ENCODE measurements at regions not wholly inside any gene's neighbourhood (a gene's known extent, or its start where the extent isn't known, plus 50 kb on each side); places are given as distances from the start of the nearest gene placed in this dataset.

DNA sequence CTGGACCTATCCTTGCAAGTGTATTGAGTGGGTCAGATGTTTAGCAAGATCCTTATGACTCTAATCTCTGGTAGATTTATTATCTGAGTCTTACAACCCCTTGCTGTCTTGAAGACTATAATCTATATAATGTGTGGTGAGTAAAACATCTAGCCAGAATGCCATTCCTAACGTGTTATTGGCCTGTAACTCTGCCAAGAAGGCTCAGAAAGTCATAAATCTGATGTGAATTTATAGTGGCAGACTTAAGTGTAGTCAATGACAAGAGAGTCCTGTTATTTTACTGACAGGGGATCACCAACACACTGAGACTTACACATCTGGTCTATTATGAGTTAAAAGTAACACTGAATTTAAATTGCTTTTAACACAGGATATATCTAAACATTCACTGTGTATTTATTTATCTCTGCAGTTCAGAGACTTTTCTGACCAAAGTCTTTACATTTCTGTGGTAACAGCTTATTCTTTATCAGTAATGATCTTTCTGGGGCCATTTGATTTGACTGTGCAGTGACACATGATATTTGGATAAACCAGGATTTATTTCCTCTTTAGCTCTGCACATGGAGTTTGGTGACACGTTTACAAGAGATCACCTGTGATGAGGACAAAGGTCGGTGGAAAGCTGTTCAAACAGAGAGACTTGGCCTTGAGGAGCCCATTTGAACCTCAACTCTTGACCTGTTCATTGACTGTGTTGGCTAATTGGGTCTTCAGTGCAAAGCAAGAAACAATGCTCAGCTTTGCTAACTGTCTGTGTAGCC is 415.8 kb downstream of the STIM2 start:
- DNase-seq, result no peak

DNA sequence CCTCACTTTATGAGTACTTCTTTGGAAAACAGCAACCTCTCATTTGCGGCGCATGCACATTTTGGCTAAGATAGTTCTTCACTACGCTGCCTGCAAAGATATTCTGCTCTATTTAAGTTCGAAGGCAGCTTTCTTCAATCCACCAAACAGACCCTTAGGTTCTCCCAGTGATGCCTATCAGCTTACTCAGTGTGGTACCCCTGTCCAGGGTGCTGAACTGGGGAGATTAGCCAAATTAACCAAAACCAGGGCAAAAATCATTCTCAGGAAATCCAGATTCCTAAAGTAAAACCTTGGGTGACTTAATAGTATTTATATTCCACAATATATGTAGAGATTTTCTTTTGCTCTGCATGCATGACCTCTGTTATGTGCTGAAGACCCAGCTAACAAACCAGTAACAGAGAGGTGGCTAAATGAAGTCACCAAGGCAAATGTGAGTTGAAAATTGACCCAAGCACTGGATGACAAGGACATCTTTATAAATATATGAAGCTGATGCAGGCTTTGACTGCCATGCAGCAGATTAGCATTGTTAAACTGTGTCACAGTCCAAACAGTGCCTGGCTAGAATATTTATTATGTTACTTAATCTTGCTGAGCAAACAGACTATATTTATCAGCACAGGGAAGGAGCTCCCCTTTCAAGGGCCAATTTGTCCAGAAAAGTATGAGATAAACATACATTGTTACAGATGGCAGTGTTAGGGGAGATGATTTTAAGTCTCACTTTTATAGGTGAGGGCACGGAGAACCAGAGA is 418.2 kb downstream of the STIM2 start:
- DNase-seq, result no peak

DNA sequence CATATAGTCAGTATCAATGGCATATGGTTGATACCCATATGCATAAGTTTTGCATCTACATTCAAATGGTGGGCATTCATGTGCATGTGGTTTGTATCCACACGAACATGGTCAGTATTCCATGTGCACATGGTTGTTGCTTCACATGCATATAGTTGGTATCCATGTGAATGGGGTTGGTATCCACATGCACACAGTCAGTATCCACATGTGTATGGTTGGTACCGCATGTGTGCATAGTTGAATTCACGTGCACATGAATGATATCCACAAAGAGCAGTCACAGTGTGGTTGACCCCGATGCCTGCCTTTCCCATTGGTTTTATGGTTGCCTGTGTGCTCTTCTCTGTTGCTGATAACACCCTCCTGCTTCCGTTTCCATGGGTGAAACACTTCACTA is 427.9 kb downstream of the STIM2 start:
- no peak for DNase-seq

DNA sequence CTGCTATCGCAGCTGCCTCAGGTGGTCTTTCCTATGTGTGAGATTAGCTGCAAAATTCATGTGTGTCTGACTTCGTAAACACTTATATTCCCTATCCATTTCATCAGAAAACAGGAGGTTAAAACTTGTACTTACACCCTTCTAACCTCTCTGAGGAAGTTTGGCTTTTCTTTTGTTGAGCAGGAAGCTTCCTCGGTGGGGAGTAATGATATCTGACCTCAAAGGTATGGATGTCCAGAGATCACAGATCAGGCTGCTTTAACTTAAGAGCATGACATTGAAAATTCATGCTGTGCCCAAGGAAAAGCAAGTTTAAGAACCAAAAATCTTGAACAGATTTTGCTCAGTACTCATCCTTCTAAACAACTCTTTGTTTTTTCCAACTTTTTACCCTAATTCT is 429.1 kb downstream of the STIM2 start:
- DNase-seq, result no peak

DNA sequence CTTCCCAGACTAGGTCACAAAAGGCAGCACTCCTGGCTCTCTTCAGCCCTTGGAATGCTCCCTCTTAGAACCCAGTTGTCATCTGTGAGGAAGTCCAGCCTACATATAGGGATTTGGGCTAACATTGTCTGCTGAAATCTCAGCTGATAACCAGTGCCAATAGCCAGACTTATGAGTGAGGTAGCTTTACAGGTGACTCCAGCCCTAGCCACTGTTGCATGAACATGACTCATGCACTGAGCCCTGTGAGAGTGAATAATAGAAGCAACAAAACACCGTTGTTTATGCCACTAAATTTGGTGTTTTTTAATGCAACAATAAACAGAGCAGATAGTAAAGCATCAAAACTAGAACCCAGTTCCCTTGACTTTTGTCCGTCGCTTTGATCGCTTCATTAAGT is 433.2 kb downstream of the STIM2 start:
- DNase-seq, result no peak

DNA sequence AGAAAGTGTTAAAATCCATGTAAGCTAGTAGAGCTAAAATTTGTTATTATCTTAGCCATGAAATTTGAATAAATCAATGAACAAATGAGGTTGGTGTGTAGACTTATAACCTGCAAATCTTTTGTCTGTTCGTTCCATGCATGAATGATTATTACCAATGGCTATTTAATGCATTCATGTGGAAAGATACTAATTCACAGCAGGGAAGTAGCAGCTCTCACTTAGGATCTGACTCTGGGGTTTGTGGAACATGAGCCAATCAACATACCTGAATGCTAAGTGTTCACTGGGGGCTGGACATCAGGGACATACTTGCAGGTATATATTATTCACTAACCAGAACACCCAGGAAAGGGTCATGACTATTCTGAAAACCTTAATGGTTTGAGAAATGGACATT is 444.1 kb downstream of the STIM2 start:
- no peak for DNase-seq

DNA sequence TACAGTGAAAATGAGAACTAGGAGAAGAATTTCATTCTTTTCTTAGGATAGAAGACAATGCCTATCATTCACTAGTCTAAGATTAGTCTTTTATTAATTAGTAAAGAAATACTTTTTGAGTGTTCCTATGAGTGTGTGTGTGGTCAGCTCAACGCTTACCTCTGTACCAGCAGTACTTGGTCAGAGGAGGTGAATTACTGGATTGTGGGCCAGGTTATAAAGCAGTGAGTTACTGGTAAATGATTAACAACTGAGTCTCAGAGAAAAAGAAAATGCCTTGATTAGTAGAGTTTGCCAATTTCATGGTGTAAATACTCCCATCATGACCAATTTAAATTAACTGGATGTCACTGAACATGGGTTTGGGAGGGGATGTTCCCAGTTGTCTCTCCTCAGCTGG is 444.6 kb downstream of the STIM2 start:
- DNase-seq, result no peak

DNA sequence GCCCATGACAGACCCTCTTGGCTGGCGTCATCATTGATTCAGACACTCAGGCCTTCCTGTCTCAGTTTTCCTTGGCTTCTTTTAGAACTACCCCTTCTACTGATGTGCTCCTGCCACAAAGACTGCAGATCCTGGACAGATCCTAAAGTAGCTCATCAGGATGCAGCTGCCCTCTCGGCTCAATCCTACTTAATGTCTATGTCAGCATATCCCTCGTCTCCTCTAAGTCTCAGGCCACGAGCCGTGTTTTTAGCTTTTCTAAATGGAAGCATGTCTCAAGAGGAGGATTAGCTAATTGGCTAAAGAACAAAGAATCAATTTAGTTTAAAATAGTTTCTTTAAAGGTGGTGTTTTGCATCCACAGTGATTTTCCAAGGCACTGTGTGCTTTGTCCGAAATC is 447.7 kb downstream of the STIM2 start:
- no peak for DNase-seq

DNA sequence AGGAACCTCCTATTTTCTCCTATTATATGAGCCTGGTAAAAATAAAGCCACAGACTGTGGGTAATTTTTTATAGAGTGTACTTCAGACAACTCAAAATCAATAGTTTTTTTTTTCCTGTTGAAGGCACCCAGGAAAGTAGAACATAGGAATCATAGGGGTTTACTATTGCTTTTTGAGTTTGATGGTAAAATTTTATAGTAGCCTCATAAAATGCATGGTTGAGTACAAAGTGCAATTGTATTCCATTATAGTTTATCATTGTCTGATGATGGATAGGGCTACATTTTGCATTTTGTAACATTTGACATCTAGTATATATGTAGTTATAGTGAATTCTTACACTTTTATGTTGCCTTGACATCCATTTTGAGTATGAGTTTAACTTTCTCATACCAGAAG is 455.0 kb downstream of the STIM2 start:
- no peak for DNase-seq

DNA sequence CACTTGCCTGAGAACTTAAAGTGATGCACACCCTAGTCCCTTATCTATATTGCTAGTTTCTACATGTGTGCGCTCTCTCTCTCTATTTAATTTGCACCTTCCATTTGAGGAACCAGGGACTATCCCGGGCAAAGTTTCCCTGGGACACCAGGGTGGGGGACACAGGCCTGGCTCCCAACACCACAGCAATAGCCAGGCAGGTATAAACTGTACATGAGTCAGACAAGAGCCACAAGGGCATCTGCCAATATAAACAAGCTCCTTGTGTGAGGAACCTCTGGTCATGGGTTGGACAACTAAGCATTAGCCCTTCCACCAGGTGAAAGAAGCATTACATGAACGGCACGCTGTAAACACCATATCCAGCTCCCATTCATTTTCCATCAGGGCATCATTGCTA is 455.5 kb downstream of the STIM2 start:
- DNase-seq, result no peak

DNA sequence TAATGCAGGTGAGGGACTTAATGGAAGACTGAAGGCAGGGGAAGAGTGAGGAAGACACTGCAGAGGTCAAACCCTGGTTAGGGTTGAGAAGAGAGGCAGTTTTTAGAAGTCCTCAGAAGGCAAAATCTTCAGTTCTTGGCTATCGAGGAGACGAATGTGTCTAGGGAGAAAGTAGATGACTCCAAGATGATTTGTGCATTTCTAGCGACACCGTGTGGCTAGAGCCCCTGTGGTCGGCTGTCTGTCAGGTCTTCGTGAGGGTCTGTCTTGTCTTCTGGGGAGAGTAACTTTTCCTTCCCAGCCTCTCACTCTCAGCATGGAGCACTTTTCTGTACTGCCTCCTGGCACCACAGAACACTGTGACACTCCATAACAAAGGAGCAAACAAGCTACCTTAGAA is 458.1 kb downstream of the STIM2 start:
- DNase-seq, result no peak

DNA sequence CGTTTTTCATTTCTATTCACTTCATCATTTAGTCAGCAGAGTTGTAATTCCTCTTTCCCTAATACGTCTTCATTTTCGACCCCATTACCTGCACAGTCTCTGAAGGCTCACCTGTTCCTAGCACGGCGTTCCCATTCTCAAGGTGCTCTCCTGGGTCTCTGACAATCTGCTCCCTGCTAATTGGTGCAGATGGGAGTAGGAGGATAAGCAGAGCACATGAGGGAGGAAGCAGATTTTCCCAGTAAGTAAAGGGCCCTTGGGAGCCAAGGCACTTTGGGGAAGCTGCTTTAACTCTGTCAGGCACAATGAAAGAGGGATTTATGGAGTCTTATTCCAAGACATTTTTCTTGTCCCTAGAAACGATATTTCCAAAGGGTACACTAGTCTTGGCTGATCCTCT is 466.4 kb downstream of the STIM2 start:
- no peak for DNase-seq

DNA sequence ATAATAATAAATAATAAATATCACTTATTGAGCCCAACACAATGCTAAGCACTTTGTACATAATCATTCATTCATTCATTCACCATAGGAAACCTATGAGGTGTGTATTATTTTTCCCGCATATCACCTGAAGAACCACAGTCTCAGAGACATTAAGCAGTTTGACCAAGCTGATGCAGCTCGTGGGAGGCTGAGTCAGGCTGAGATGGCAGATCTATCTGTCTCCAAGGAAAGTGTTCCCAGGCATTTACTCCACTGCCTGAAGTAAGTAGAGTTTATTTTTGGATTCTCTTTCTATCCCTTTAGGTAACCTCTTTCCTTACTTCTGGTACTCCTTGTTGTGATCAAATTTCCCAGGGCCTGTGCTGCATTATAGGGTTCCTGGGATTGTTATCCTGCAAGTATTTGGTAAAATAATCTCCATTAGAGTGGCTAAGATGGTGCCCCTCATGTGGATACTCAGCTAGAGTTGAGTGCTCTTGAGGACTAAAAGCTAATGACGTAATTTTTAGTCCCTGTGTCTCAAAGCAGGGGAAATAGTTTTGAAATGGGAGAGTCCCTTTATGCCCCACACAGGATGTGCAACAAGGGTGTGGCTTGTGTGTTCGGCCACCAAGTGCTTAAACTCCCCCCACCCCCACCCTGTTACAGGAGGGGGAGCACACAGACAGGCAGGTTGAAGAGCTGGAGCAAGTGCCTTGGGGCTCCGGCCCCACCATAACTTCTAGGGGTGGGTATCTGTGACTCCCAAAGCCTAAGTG is 467.0 kb downstream of the STIM2 start:
- DNase-seq, result no peak

DNA sequence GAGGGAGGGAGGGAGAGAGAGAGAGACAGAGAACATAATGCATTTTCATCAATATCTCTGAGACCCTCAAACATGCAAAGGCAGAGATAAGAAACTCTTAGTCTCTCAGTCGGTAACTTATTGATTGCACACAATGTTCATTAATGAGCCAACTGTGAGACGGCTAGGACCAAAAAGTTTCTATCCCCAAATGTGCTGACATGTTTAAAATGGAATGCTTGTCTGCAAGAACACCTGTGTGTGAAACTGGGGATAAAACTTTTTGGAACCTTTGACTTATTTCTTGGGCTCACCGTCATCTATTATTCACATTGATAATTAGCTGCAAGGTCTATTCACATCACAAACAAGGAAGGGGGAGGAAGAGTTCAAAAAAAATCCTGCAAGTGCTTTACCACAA is 477.9 kb downstream of the STIM2 start:
- DNase-seq, result no peak

DNA sequence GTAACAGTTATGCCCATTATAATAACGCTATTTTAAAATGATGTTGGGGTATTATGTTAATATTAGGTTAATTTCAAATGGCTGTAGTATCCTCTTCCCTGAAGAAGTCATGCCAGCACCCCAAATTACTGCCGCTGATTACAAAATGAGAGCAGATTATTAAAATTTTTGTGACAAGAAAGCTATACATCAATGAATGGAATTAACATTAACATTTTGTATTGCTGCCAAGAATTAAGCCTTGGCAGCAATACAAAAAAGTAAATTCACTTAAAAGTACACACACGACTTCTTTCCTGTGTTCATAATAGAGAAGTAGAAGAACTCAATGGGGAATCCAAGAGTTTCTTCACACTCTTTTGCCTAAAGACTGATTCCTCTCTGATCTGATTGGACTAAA is 482.8 kb downstream of the STIM2 start:
- no peak for DNase-seq

DNA sequence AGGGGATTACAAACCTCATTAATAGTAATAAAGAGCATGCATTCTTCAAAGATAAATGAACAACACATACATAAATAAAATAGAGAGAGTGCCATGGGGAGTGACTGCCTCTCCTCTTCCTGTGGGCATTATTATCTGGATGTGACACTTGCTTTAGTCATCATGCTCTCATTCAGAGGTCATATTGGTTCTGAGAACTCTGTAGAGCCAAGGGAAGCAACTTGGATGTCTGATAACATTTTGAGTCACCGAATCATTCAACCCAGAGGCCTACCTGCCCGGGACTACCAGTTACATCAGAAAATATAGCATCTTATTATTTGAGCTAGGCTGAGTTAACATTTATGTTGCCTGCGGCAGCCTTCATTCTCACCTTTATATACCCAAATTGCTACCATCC is 489.5 kb downstream of the STIM2 start:
- no peak for DNase-seq

DNA sequence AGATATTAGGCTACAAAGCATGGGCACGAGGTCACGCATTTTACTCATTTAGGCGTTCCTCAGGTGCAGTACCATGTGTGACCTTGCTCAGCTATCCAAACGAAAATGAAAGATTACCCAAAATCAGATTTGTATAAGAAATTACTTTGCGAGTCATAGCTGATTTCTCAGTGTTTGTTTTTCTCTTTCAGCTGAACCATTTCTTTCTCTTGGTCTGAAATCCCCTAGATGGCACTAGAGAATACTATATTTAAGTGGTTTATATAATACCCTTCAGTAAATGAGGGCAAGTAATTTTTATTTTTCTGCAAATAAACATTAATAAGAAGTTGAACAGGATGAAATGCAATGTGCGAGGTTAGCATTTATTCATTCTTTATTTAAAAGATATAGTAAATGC is 496.6 kb downstream of the STIM2 start:
- DNase-seq, result no peak

DNA sequence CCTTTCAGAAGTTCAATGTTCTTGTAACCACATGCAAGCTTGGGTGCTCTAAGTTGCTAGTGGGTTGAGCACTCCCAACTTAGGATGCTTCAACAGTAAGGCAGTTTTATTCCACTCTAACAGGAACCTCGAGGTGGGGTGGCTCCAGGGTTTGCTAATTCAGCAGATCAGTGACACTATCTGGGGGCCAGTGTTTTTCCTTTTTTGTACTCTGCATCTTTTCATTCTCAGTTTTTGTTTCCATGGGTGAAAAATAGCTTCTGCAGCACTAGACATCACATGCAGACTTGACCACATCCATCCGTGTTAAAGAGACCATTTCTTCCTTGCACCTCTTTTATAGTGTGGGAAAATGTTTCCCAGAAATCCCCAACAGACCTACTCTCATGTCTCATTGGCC is 497.6 kb downstream of the STIM2 start:
- no peak for DNase-seq

DNA sequence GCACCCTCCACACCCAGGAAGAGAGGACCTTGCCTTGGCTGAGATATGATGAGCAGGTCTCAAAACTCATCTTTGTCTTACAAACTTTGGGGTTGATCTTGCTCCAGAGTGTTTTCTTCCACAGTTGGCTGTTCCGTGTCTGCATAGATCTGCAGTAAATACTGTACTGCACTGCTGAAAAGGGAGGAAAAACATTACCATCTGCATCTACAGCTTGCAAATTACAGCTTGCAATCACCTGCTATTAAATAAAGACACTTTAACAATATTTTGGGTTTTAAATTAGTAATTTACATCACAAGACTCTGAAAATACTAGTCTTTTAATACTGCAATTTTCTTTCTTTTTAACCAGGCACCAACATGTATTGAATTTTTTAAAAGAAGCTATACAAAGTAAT is 499.5 kb downstream of the STIM2 start:
- no peak for DNase-seq

DNA sequence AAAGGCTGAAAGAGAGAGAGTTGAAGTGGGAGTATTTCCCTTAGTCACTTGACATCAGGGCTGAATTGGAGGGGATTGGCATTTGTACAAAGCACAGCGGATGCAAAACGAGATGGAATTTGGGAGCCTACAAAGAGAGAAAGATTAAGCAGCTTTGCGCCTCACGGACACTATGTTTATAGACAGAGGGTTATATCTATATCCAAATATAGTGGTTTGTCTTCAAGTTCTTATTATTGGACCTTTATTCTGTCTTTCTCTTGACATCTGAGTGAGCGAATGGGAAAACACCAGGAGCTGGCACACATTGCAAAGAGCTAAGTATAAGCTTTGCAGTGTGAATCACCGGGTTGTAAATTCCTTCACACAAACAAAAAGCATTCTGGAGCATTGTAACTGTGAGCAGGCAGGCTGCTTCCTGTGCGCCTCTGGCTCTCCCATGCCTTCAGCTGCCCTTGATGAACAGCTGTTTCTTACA is 500.2 kb downstream of the STIM2 start:
- DNase-seq, result no peak

DNA sequence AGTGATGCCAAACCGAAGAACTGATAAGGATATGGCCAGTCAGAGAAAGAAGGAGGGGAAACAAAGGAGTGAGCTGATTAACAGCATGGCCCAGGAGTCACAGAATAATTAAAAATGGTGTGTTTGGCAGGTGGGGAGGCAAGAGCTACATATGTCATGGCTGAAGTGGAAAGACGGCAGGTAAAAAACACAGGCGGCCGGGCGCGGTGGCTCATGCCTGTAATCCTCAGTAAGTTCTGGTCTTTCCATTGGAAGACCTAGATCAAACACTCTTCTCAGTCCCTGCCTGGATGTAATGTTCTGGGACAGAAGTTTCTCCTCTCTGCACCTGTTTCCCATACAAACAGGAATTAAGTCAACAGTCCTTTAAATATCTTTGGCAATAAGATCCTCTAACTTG is 503.9 kb downstream of the STIM2 start:
- DNase-seq, result no peak

DNA sequence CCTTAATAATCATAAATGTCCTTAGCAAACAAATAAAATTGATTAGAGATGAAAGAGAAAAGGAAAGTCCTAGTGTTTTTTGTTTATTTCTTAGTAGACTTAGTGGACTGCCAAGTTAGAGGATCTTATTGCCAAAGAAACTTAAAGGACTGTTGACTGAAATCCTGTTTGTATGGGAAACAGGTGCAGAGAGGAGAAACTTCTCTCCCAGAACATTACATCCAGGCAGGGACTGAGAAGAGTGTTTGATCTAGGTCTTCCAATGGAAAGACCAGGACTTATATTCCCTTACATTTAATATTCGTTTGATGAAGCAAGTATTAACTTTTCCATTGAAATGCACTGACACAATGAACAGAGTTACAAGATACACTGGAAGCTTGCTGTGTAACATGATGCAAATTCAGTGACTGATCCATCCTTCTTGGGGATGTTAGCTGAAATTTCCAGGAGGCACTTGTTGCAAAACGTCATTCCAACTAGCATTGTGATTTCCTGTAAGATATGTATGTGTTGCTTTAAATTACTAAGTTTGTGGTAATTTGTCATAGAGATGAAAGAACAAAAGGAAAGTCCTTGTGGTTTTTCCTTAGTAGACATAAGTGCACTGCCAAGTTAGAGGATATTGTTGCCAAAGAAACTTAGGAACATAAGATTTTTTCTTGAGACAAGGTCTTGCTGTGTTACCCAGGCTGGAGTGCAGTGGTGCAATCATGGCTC is 505.6 kb downstream of the STIM2 start:
- DNase-seq, result no peak

DNA sequence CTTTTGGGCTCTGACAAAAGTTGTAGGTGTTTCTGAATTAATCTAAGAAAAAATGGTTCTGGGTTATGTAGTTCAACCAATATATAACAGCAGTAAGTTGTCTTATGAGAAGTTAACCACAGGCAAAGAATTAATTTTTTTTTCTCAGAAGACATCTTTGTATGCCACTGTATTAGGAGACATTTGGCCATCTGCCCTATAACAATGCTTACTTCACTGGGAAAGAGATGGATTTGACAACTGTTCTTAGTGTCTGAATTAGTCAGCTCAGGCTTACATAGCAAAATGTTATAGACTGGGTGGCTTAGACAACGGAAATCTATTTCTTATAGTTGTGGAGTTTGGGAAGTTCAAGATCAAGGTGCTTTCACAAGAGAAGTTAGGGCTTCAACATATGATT is 508.1 kb downstream of the STIM2 start:
- no peak for DNase-seq
